ENCODE measurements at regions not wholly inside any gene's neighbourhood (a gene's known extent, or its start where the extent isn't known, plus 50 kb on each side); places are given as distances from the start of the nearest gene placed in this dataset.

DNA sequence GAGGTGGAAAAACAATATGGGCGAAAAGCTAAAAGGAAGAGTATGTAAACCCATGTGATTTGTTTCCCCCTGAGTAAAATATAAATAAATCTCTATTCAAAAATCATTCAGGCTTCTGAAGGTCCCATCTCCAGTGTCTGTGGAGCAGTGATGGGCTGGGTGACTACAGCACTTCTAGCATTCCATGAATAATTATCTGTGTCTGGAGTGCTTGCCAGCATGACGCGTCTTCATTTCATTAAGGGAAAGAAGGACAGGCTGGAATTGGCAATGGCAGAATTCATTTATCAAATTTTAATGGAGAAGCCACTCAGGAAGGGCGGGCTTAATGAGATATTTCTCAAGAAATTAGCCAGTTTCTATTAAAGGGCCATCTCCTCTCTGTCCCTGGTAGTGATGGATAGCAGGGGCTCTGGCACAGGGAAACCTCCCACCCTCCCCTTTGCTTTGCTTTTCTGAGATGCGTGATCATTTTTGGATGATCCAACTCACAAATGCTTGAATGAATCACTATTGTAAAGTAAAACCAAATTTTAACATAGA lies 916.3 kb upstream of the SEL1L start:
- intact Hi-C loops (cut with DNase I) = no loop called here
- no peak for ATAC-seq

DNA sequence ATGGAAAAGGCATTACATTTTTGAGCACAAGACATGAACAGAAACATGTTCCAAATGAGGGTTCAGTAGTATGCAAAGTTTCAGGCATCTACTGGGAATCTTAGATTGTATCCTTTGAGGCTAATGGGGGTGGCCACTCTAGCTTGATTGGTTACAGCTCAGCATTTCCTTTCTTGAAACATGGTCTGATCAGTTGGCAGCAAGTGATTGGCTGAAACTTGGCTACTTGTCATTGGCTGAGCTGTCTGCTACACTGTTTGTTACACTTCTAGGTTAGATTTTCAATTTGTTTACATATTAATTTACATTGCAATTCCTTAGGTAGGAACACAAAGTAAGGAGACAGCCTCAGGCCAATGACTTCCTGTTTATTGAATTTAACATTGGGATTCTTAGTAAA lies 918.0 kb upstream of the SEL1L start:
- ATAC-seq = no peak
- Histone ChIP-seq H3K4me1 (no peaks in the 10 kb centered on the region), H3K4me3 (no peak overlapping the region), H3K27me3 (no peaks in the 10 kb centered on the region), H3K36me3 (no peaks in the 10 kb centered on the region), H3K27ac (no peak overlapping the region), H3K9me3 (no peaks in the 10 kb centered on the region)
- intact Hi-C loops (cut with DNase I) = no loop called here
- TF ChIP-seq, protein P1, sequence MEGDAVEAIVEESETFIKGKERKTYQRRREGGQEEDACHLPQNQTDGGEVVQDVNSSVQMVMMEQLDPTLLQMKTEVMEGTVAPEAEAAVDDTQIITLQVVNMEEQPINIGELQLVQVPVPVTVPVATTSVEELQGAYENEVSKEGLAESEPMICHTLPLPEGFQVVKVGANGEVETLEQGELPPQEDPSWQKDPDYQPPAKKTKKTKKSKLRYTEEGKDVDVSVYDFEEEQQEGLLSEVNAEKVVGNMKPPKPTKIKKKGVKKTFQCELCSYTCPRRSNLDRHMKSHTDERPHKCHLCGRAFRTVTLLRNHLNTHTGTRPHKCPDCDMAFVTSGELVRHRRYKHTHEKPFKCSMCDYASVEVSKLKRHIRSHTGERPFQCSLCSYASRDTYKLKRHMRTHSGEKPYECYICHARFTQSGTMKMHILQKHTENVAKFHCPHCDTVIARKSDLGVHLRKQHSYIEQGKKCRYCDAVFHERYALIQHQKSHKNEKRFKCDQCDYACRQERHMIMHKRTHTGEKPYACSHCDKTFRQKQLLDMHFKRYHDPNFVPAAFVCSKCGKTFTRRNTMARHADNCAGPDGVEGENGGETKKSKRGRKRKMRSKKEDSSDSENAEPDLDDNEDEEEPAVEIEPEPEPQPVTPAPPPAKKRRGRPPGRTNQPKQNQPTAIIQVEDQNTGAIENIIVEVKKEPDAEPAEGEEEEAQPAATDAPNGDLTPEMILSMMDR (IDR thresholded peaks at IDR 0.05) = no peak
- DNase-seq = no peak

More for the DNA sequence above, 916.3 kb upstream of the SEL1L start:
- TF ChIP-seq, protein P1 (IDR thresholded peaks at IDR 0.05) = no peak
- no peaks in the 10 kb centered on the region for H3K36me3 ChIP-seq
- no peak overlapping the region for H3K4me3 ChIP-seq
- H3K9me3 ChIP-seq = no peaks in the 10 kb centered on the region
- DNase-seq = no peak
- H3K27me3 ChIP-seq = no peaks in the 10 kb centered on the region
- H3K27ac ChIP-seq = no peak overlapping the region
- H3K4me1 ChIP-seq = no peaks in the 10 kb centered on the region

DNA sequence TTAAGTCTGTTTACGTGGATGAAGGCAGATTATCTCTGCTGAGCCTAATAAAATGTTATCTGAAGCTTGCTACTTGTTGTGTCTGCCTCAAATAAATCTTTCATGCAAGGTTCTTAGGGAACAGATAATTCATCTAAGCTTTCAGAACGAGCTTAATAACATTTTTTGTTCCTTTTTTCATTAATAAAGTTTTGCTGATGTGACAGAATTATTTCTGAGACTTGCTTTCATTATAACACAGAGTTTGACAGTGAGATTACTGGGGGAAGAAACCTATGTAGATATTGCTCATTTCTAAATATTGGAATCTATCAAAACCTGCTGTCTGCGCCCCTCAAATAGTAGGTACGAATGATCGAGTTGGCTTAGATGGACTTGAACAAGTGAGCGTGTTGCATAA lies 948.7 kb upstream of the SEL1L start:
- DNase-seq (no peak), ATAC-seq (no peak)
- Histone ChIP-seq H3K36me3 (no peaks in the 10 kb centered on the region), H3K4me1 (no peaks in the 10 kb centered on the region), H3K27me3 (no peaks in the 10 kb centered on the region), H3K9me3 (no peaks in the 10 kb centered on the region), H3K27ac (no peak overlapping the region), H3K4me3 (no peak overlapping the region)
- intact Hi-C loops (cut with DNase I) = no loop called here
- TF ChIP-seq, protein P1 (IDR thresholded peaks at IDR 0.05) = no peak

DNA sequence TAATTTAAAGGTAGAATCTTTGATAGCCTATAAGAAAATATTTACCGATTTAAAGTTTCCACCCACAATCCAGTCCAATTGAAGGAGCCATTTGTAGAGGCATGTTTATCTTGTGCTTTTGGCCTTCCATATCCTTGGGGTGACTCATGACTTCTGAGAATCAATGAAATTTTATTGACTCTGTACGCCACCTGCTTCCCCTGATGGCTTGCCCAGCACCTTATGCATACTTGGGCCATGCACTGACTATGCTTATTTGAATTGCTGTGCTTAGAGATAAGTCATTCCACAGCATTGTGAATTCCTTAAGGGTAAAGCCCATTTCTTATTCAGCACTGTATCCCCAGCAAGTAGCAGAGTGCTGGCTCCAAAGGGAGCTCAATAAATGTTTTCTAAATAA lies 954.8 kb upstream of the SEL1L start:
- intact Hi-C loops (cut with DNase I) = no loop called here
- Histone ChIP-seq H3K27me3 (no peaks in the 10 kb centered on the region), H3K9me3 (no peaks in the 10 kb centered on the region), H3K4me1 (no peaks in the 10 kb centered on the region), H3K27ac (no peak overlapping the region), H3K36me3 (no peaks in the 10 kb centered on the region), H3K4me3 (no peak overlapping the region)
- ATAC-seq (no peak), DNase-seq (no peak)
- TF ChIP-seq, protein P1 (IDR thresholded peaks at IDR 0.05) = no peak

DNA sequence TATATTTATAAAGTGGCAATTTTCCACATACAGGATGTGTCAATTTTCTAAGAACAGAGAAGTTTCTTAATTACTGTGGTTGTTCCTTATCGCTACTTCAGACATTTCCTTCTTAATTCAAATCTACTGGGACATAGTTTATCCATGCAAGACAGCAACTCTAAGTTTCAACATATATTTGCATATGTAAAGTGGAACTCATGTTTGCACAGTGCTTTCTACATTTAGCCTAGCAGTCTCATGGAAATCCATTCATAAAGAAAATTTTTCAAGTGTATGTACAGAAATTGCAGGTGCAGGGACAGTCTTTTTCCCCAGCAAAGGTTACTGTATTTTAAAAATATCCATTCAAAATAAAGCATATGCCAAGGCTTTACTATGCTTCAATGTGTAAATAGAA lies 956.7 kb upstream of the SEL1L start:
- H3K4me1 ChIP-seq = no peaks in the 10 kb centered on the region
- no peak overlapping the region for H3K27ac ChIP-seq
- no peak for DNase-seq
- intact Hi-C loops (cut with DNase I) = no loop called here
- no peaks in the 10 kb centered on the region for H3K9me3 ChIP-seq
- H3K27me3 ChIP-seq = no peaks in the 10 kb centered on the region
- no peak overlapping the region for H3K4me3 ChIP-seq
- TF ChIP-seq, protein P1 (IDR thresholded peaks at IDR 0.05) = no peak
- ATAC-seq = no peak
- H3K36me3 ChIP-seq = no peaks in the 10 kb centered on the region

DNA sequence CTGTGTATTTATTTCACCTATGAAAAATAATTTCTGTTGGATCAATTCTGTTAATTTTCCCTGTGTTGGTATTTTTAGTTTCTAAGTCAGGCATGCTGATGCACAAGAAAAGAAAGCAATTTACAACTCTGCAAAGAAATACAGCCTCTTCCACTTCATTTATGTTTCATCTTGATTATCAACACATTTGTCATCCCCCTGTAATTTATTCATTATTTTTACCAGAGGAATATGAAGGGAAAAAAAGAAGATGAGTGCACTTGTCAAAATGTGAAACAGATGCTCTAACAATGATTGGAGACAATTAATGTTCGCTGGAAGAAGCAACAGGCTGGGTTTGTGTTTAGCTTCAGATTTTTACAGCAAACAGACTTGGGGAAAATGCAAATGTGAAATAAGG lies 958.5 kb upstream of the SEL1L start:
- TF ChIP-seq, protein P1 (IDR thresholded peaks at IDR 0.05) = no peak
- no peaks in the 10 kb centered on the region for H3K36me3 ChIP-seq
- H3K9me3 ChIP-seq = no peaks in the 10 kb centered on the region
- H3K4me3 ChIP-seq = no peak overlapping the region
- no peak for ATAC-seq
- no peaks in the 10 kb centered on the region for H3K4me1 ChIP-seq
- H3K27ac ChIP-seq = no peak overlapping the region
- intact Hi-C loops (cut with DNase I) = no loop called here
- no peaks in the 10 kb centered on the region for H3K27me3 ChIP-seq
- no peak for DNase-seq
